T-helper 2 cell treated with Interferon-gamma antibody and Interleukin-4, amounts not matched to agents 5 μg/mL and 100 μg/mL, for 36 hours (primary cell): ENCODE measurements at regions not wholly inside any gene's neighbourhood (a gene's known extent, or its start where the extent isn't known, plus 50 kb on each side); places are given as distances from the start of the nearest gene placed in this dataset.
"Not testable (repeated sequence)": the region's sequence is repeated elsewhere in the genome, so short reads cannot be mapped to it uniquely, and the experiment has no call there.

Experiments used
- DNase-seq: peaks from one replicate; pipeline ENCODE4 v3.0.0; 2021; ENCODE audit warnings: low spot score
- H3K27ac Mint-ChIP-seq: one replicate; pipeline ENCODE4 v1.8.0; 2021; ENCODE audit warnings: mild to moderate bottlenecking, mixed read lengths
- H3K27me3 Mint-ChIP-seq: one replicate; pipeline ENCODE4 v1.8.0; 2021; ENCODE audit warnings: low read depth, mixed read lengths
- H3K36me3 Mint-ChIP-seq: one replicate; pipeline ENCODE4 v1.8.0; 2021; ENCODE audit warnings: low read depth, mixed read lengths
- H3K4me1 Mint-ChIP-seq: one replicate; pipeline ENCODE4 v1.8.0; 2021; ENCODE audit warnings: low read depth, mixed read lengths
- H3K4me3 Mint-ChIP-seq: one replicate; pipeline ENCODE4 v1.8.0; 2022; ENCODE audit warnings: mild to moderate bottlenecking, moderate library complexity, mixed read lengths
- H3K9me3 Mint-ChIP-seq: one replicate; pipeline ENCODE4 v1.8.0; 2021; ENCODE audit warnings: mixed read lengths

DNA sequence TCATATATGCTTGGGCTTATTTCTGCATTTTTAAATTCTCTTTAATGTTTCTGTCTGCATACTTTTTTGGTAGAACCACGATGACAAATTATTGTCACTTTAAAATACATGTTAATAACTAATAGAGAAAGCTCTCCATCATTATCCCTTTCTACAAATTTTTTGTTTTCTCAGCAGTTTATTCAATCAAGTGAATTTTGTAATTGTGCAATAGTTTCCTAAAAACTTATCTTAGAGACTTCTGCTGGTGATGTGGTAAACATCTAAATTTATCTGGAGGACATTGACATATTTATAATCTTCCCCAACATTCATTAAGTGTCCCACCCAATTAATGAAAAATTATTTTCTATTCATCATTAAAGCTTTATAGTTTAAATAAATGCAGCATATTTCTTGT lies 215.3 kb downstream of the MEX3B start:
- Mint-ChIP-seq H3K27ac (no peak overlapping the region), H3K4me1 (no peaks in the 10 kb centered on the region), H3K36me3 (no peaks in the 10 kb centered on the region), H3K9me3 (no peaks in the 10 kb centered on the region), H3K4me3 (no peak overlapping the region), H3K27me3 (peaks cover 1% of the 10 kb centered on the region)
- DNase-seq, result no peak

DNA sequence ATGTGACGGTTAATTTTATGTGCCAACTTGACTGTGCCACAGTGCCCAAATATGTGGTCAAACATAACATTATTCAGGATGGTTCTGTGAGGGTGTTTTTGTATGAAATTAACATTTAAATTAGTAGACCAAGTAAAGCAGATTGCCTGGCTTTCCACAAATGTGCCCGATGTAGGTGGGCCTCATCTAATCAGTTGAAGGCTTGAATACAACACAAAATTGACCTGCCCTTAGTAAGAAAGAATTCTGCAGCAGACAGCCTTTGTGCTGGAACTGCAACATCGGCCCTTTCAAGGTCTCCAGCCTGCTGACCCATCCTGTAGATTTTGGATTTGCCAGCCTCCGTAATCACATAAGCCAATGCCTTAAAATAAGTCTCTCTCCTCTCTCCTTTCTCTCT lies 215.9 kb downstream of the MEX3B start:
- Mint-ChIP-seq H3K4me3 (no peak overlapping the region), H3K4me1 (no peaks in the 10 kb centered on the region), H3K27ac (no peak overlapping the region), H3K36me3 (no peaks in the 10 kb centered on the region), H3K9me3 (no peaks in the 10 kb centered on the region), H3K27me3 (peaks cover 1% of the 10 kb centered on the region)
- no peak for DNase-seq

DNA sequence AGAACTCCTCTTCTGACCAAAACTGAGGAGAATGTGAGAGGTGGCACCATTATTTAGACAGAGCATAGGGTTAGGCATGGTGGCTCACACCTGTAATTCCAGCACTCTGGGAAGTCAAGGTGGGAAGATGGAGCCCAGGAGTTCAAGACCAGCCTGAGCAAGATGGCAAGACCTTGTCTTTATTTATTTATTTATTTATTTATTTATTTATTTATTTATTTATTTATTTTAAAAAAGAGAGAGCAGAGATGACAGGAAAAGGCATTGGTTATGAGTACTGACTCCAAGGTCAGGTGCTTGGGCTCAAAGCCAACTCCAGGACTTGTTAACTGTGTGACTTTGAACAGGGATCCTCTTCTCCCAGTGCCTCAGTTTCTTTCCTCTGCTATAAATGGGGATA lies 217.7 kb downstream of the MEX3B start:
- H3K4me1 Mint-ChIP-seq, result no peaks in the 10 kb centered on the region
- H3K9me3 Mint-ChIP-seq, result no peaks in the 10 kb centered on the region
- H3K27ac Mint-ChIP-seq, result no peak overlapping the region
- H3K27me3 Mint-ChIP-seq, result peaks cover 1% of the 10 kb centered on the region
- H3K36me3 Mint-ChIP-seq, result no peaks in the 10 kb centered on the region
- no peak for DNase-seq
- H3K4me3 Mint-ChIP-seq, result no peak overlapping the region

DNA sequence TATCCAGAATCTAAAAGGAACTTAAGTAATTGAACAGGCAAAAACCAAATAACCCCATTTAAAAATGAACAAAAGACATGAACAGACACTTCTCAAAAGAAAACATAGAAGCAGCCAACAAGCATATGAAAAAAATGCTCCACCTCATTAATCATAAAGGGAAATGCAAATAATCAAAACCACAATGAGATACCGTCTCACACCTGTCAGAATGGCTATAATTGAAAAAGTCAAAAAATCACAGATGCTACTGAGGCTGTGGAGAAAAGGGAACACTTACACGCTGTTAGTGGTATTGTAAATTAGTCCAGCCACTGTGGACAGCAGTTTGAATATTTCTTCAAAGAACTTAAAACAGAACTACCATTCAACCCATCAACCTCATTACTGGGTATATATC lies 220.7 kb downstream of the MEX3B start:
- no peak for DNase-seq
- Mint-ChIP-seq H3K27me3 (no peaks in the 10 kb centered on the region), H3K27ac (no peak overlapping the region), H3K4me3 (no peak overlapping the region), H3K36me3 (no peaks in the 10 kb centered on the region), H3K4me1 (no peaks in the 10 kb centered on the region), H3K9me3 (no peaks in the 10 kb centered on the region)

- H3K36me3 Mint-ChIP-seq, H3K4me1 Mint-ChIP-seq, H3K9me3 Mint-ChIP-seq, DNase-seq, H3K27me3 Mint-ChIP-seq, H3K4me3 Mint-ChIP-seq, H3K27ac Mint-ChIP-seq: not testable (repeated sequence)
Measured at GRCh38 chr15:81822587-81822986, 223.2 kb downstream of the MEX3B start.

DNA sequence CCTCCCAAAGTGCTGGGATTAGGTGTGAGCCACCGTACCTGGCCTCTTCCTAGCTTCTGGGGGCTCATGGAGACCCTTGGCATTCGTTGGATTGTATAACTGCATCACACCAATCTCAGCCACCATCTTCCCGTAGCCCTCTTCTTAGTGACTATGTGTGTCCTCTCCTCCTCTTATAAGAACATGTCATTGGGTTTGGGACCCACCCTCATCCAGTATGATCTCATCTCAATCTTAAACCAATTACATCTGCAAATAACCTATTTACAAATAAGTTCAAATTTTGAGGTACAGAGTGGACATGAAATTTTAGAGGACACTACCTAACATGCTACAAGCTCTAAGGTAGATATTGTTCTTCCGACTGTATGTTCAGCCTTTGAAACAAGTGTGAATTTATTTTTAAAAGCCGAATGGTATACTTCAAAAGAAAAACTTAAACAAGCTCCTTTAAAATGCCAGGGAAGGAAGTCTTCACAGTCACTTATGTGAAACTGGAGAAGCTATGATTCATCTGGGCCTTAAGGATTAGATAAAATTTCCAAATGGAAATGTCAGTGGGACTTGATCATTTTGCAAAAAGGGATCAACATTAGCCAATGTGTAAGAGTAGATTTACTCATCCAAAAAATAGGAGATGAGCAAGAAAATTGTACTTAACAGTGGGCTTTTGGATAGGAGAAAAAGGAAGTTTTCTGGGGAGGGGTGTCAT lies 225.7 kb downstream of the MEX3B start:
- Mint-ChIP-seq H3K4me3 (no peak overlapping the region), H3K27ac (no peak overlapping the region)
- DNase-seq, result no peak

GRCh38 chr15:81814882-81815455 lies 230.8 kb downstream of the MEX3B start:
- no peak for DNase-seq
- H3K4me1 Mint-ChIP-seq, result no peaks in the 10 kb centered on the region
- peaks cover 2% of the 10 kb centered on the region for H3K27me3 Mint-ChIP-seq
- H3K36me3 Mint-ChIP-seq, result no peaks in the 10 kb centered on the region
- no peak overlapping the region for H3K27ac Mint-ChIP-seq
- no peaks in the 10 kb centered on the region for H3K9me3 Mint-ChIP-seq
- no peak overlapping the region for H3K4me3 Mint-ChIP-seq

More for the DNA sequence above, 225.7 kb downstream of the MEX3B start:
- H3K36me3 Mint-ChIP-seq, result no peaks in the 10 kb centered on the region
- no peaks in the 10 kb centered on the region for H3K27me3 Mint-ChIP-seq
- no peaks in the 10 kb centered on the region for H3K9me3 Mint-ChIP-seq
- H3K4me1 Mint-ChIP-seq, result no peaks in the 10 kb centered on the region

DNA sequence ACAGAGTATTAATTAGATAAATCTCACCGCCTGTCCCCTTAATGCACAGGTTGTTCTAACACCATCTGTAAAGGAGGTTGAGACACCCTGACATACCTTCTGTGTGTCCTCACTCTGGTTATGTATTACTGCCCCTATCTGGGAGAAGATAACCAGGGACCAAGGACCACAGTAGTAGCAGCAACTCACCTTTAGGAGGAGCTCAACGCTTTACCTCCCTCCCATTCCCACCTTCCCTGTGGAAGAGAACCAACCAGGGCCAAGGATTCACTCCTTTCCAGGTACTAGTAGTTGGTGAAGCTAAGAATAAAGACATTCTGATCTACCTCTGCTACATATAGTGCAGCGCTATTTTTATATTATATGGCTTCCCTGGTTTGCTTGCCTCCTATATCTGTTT lies 232.6 kb downstream of the MEX3B start:
- no peaks in the 10 kb centered on the region for H3K4me1 Mint-ChIP-seq
- no peaks in the 10 kb centered on the region for H3K36me3 Mint-ChIP-seq
- no peak overlapping the region for H3K4me3 Mint-ChIP-seq
- H3K27ac Mint-ChIP-seq, result no peak overlapping the region
- H3K9me3 Mint-ChIP-seq, result no peaks in the 10 kb centered on the region
- H3K27me3 Mint-ChIP-seq, result peaks cover 2% of the 10 kb centered on the region
- DNase-seq, result no peak

GRCh38 chr15:81812456-81812855 lies 233.4 kb downstream of the MEX3B start:
- H3K27me3 Mint-ChIP-seq, result peaks cover 2% of the 10 kb centered on the region
- DNase-seq, result no peak
- no peaks in the 10 kb centered on the region for H3K9me3 Mint-ChIP-seq
- no peak overlapping the region for H3K4me3 Mint-ChIP-seq
- no peaks in the 10 kb centered on the region for H3K36me3 Mint-ChIP-seq
- H3K4me1 Mint-ChIP-seq, result no peaks in the 10 kb centered on the region
- no peak overlapping the region for H3K27ac Mint-ChIP-seq

DNA sequence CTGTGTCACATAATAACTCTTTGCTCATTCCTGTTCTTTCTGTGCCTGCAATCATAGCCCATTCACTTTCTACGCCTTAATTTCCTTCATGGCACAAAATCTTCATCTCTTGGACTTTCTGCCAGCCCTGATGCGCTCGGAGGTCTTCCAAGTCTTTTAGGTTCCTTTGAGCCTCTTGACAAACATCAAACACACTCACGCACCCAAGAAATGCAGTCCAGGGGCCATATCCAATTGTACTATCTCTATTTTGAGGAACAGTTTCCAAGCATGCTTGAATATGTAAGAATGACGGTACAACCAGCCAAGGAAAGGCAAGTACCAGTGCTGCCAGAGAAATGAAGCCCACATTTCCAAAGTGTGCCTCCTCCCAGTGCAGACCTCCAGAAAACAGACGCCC lies 234.1 kb downstream of the MEX3B start:
- no peak overlapping the region for H3K27ac Mint-ChIP-seq
- H3K27me3 Mint-ChIP-seq, result peaks cover 2% of the 10 kb centered on the region
- H3K36me3 Mint-ChIP-seq, result no peaks in the 10 kb centered on the region
- no peak for DNase-seq
- H3K4me3 Mint-ChIP-seq, result no peak overlapping the region
- no peaks in the 10 kb centered on the region for H3K9me3 Mint-ChIP-seq
- no peaks in the 10 kb centered on the region for H3K4me1 Mint-ChIP-seq

DNA sequence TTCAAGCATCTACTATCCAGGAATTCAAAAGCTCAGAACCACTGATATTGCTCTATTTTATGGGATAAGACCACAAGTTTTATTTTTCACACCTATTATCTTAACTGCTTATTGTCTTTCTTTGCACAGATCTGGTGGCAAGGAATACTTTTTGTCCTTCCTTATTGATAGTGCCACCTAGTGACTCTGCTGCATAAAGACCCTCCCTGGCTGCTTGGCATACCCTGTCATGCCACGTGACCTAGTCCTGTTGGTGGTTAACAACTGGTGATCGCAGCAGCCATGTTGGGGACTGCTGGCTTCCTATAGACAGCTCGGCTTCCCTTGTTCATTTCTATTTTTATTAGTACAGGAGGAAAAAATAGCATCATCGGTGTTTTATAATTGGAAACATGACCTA lies 236.3 kb downstream of the MEX3B start:
- Mint-ChIP-seq H3K27me3 (no peaks in the 10 kb centered on the region), H3K36me3 (no peaks in the 10 kb centered on the region), H3K27ac (no peak overlapping the region), H3K9me3 (no peaks in the 10 kb centered on the region), H3K4me1 (no peaks in the 10 kb centered on the region), H3K4me3 (no peak overlapping the region)
- no peak for DNase-seq

GRCh38 chr15:81807806-81808205 lies 238.0 kb downstream of the MEX3B start:
- no peak overlapping the region for H3K27ac Mint-ChIP-seq
- no peak overlapping the region for H3K4me3 Mint-ChIP-seq
- H3K4me1 Mint-ChIP-seq, result no peaks in the 10 kb centered on the region
- no peak for DNase-seq
- H3K36me3 Mint-ChIP-seq, result no peaks in the 10 kb centered on the region
- no peaks in the 10 kb centered on the region for H3K9me3 Mint-ChIP-seq
- H3K27me3 Mint-ChIP-seq, result no peaks in the 10 kb centered on the region

DNA sequence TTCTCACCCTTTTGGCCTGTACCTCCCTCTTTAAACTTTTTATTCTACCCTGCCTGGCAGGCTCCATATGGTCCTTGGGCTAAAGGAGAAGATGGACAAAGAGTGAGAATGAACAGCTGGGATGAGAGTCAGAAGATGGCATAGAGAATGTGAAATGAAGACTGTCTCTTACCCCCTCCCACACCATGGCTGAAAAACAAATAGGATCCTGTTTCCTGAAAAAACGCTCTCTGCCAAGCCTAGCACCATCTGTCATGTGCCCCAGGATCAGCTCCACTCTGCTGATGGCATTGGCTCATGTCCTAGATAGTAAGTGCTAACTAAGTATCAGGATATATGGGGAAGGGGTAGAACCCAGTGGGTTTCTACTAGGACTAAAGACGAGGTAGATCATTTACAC lies 238.6 kb downstream of the MEX3B start:
- no peaks in the 10 kb centered on the region for H3K4me1 Mint-ChIP-seq
- no peaks in the 10 kb centered on the region for H3K9me3 Mint-ChIP-seq
- H3K27ac Mint-ChIP-seq, result no peak overlapping the region
- DNase-seq, result no peak
- H3K27me3 Mint-ChIP-seq, result no peaks in the 10 kb centered on the region
- no peak overlapping the region for H3K4me3 Mint-ChIP-seq
- no peaks in the 10 kb centered on the region for H3K36me3 Mint-ChIP-seq

DNA sequence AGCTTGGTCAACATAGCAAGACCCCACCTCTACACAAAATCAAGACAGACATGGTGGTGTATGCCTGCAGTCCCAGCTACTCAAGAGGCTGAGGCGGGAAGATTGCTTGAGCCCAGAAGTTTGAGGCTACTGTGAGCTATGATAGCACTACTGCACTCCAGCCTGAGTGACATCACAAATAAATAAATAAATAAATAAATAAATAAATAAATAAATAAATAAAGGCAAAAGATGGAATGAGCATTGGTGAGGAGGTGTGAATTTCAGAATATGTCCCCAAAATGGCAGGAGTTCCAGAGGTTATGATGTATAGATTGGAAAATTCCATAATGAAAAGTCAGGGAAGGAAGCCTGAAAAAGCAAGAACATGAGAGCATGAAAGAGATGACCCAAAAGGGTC lies 249.9 kb downstream of the MEX3B start:
- no peaks in the 10 kb centered on the region for H3K9me3 Mint-ChIP-seq
- H3K27me3 Mint-ChIP-seq, result no peaks in the 10 kb centered on the region
- no peak overlapping the region for H3K27ac Mint-ChIP-seq
- H3K4me3 Mint-ChIP-seq, result no peak overlapping the region
- no peaks in the 10 kb centered on the region for H3K36me3 Mint-ChIP-seq
- no peak for DNase-seq
- no peaks in the 10 kb centered on the region for H3K4me1 Mint-ChIP-seq

DNA sequence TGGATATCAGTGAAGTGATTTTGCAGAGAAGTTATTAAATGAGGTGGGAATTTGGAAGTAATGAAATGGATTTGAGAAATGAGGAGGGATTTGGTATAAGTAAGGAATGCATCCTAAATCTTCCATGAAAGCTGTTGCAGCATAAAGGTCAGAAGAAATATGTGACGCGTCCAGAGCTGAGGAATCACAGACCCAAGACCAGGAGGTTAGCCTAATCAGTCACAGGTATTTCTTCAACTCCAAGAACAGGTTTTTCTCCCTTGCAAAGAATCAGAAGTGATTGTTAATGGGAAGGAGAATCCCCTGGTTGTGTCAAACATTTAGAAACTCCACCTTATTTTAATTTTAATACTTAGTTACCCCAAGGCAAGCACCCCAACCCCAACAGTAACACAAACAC lies 253.2 kb downstream of the MEX3B start:
- no peaks in the 10 kb centered on the region for H3K4me1 Mint-ChIP-seq

More for the DNA sequence above, 253.2 kb downstream of the MEX3B start:
- H3K27me3 Mint-ChIP-seq, result no peaks in the 10 kb centered on the region
- H3K27ac Mint-ChIP-seq, result no peak overlapping the region
- no peak for DNase-seq
- no peaks in the 10 kb centered on the region for H3K36me3 Mint-ChIP-seq
- no peak overlapping the region for H3K4me3 Mint-ChIP-seq
- no peaks in the 10 kb centered on the region for H3K9me3 Mint-ChIP-seq
